Peyer's patch (tissue), 4 donors: ENCODE measurements at regions not wholly inside any gene's neighbourhood (a gene's known extent, or its start where the extent isn't known, plus 50 kb on each side); places are given as distances from the start of the nearest gene placed in this dataset.

ENCODE experiments used
- CTCF ChIP-seq, 6 experiments: fragments of 450-650 bp in 4 of 6; fragments of 200-600 bp in 2 of 6; sonication (generic) in 1 of 6; IDR thresholded peaks; one replicate each; pipeline ENCODE4 v1.5.1; 2017 to 2019; ENCODE audit warnings: antibody characterized with exemption in 6 of 6, mild to moderate bottlenecking in 3 of 6, moderate library complexity in 1 of 6
- POLR2A ChIP-seq, 2 donors: fragments of 450-650 bp; IDR thresholded peaks; one replicate each; pipeline ENCODE4 v1.5.1; 2017; ENCODE audit warnings: antibody characterized with exemption in 2 of 2, mild to moderate bottlenecking in 2 of 2, moderate library complexity in 2 of 2

DNA sequence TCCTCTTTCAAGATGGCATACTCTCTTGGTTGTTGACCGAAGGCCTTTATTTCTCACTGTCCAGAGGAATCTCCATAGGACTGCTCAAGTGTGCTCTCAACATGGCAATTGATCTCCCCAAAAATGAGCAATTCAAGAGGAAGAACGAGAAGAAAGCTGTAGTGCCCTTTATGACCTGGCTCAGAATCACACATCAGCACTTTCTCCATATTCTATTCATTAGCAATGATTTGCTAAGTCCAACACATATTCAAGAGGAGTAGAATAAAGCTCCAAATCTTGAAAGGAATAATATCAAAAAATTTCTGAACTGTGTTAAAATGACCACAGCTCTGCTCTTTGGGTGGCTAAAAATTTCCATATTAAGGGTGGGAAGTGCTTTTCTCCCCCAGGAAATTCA lies 151.6 kb upstream of the SYNPR start:
- TF ChIP-seq CTCF (IDR thresholded peaks at IDR 0.05), result no peak
- TF ChIP-seq POLR2A (IDR thresholded peaks at IDR 0.05), result no peak
